Stimulated activated CD4-positive, alpha-beta T cell treated with anti-CD3 and anti-CD28 coated beads, Interleukin-4, amount 100 ng/mL, for 4 hours (primary cell): ENCODE measurements at regions not wholly inside any gene's neighbourhood (a gene's known extent, or its start where the extent isn't known, plus 50 kb on each side); places are given as distances from the start of the nearest gene placed in this dataset.
"Not testable (repeated sequence)": the region's sequence is repeated elsewhere in the genome, so short reads cannot be mapped to it uniquely, and the experiment has no call there.

ENCODE experiments used
- DNase-seq, 2 experiments: peaks; one replicate each; pipeline ENCODE4 v3.0.0-alpha.2; 2020

- no peak for DNase-seq
Measured at GRCh38 chr2:16038621-16039020, 98.3 kb downstream of the MYCN start.

GRCh38 chr2:16037808-16038457 is 97.6 kb downstream of the MYCN start:
- no peak for DNase-seq

GRCh38 chr2:16036951-16037350 is 96.6 kb downstream of the MYCN start:
- no peak for DNase-seq

- DNase-seq = no peak
Measured at GRCh38 chr2:16035747-16036745, 95.7 kb downstream of the MYCN start.

- DNase-seq = no peak
Measured at GRCh38 chr2:16034975-16035746, 94.8 kb downstream of the MYCN start.

GRCh38 chr2:16034151-16034974 is 94.0 kb downstream of the MYCN start:
- no peak for DNase-seq

- no peak for DNase-seq
Measured at GRCh38 chr2:16033032-16033293, 92.6 kb downstream of the MYCN start.

GRCh38 chr2:16032282-16033031 is 92.1 kb downstream of the MYCN start:
- DNase-seq = no peak

GRCh38 chr2:16031848-16032159 is 91.5 kb downstream of the MYCN start:
- DNase-seq = no peak

GRCh38 chr2:16031058-16031847 is 90.9 kb downstream of the MYCN start:
- no peak for DNase-seq

GRCh38 chr2:16030206-16031057 is 90.1 kb downstream of the MYCN start:
- DNase-seq = no peak

- no peak for DNase-seq
Measured at GRCh38 chr2:16028644-16029043, 88.3 kb downstream of the MYCN start.

GRCh38 chr2:16026816-16027501 is 86.6 kb downstream of the MYCN start:
- DNase-seq = no peak

- DNase-seq = no peak
Measured at GRCh38 chr2:16025876-16026640, 85.7 kb downstream of the MYCN start.

- no peak for DNase-seq
Measured at GRCh38 chr2:16025211-16025875, 85.0 kb downstream of the MYCN start.

GRCh38 chr2:16024628-16025027 is 84.3 kb downstream of the MYCN start:
- not testable (repeated sequence) for DNase-seq

GRCh38 chr2:16023506-16024360 is 83.4 kb downstream of the MYCN start:
- DNase-seq = no peak
